ENCODE measurements at regions not wholly inside any gene's neighbourhood (a gene's known extent, or its start where the extent isn't known, plus 50 kb on each side); places are given as distances from the start of the nearest gene placed in this dataset.

DNA sequence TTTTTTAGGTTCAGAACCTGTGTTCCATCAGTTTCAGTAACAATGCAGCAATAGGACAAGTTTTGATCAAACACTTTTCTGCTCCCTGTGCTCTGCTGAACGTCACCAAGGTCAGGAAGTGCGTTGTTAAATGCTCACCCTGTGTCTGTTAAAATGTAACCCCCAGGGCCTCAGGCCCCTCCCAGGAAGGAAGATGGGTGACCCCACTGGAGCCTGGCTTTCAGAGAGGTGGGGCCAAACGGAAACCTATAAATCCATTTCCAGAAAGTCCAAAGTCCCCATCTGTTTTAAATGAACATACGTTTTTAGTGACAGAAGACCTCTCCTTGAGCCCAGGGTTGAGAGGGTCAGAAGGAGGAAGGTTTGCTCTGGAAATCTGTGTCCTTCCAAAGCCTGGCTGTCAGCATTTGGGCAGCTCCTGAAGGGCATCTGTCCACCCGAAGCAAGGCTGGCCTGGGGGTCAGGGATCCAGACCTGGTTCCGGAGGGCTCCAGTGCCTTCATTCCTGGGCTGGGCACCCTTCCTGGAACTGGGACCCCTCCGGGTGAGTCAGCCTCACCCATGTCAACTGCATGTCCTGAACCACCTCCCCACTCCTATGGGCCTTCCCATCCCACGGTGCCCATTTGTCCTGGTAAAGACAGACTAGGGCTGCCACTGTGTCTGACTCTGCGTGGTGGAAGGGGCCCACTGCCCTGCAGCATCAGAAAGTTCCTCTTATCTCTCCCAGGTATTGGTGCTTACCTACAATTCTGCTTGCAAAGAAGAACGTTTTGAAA lies 117.4 kb upstream of the COPS8 start (continued):
- TF ChIP-seq ZFP91 (CRISPR knock-in tag; IDR thresholded peaks at IDR 0.05; ENCODE audit: borderline replicate concordance) (peak; percentile 47; the same call in 1 of the 2 replicates), KDM4B (CRISPR knock-in tag; IDR thresholded peaks at IDR 0.05) (no peak), ZNF343 (CRISPR knock-in tag; IDR thresholded peaks at IDR 0.05) (peak; percentile 86; the same call in 1 of the 2 replicates), ETV5 (CRISPR knock-in tag; IDR thresholded peaks at IDR 0.05; ENCODE audit: borderline replicate concordance) (peak; percentile 91; the same call in 1 of the 2 replicates), KDM2A (CRISPR knock-in tag; IDR thresholded peaks at IDR 0.05; ENCODE audit: borderline replicate concordance, low read depth) (no peak; the same call in 1 of the 2 replicates), NR2F2 (IDR thresholded peaks at IDR 0.05; ENCODE audit: borderline replicate concordance, low read depth) (peak; percentile 63; the same call in 1 of the 2 replicates), FOXP1 (IDR thresholded peaks at IDR 0.05) (no peak), FOXP1 (CRISPR knock-in tag; IDR thresholded peaks at IDR 0.05) (no peak), ZNF33B (CRISPR knock-in tag; IDR thresholded peaks at IDR 0.05) (no peak; the same call in 1 of the 2 replicates), ZNF124 (CRISPR knock-in tag; IDR thresholded peaks at IDR 0.05) (no peak), ZNF687 (CRISPR knock-in tag; IDR thresholded peaks at IDR 0.05) (peak; percentile 78), CENPX (CRISPR knock-in tag; IDR thresholded peaks at IDR 0.05) (no peak), TEAD2 (CRISPR knock-in tag; IDR thresholded peaks at IDR 0.05) (no peak), KLF13 (CRISPR knock-in tag; IDR thresholded peaks at IDR 0.05) (no peak)
- TF ChIP-seq, protein P1, sequence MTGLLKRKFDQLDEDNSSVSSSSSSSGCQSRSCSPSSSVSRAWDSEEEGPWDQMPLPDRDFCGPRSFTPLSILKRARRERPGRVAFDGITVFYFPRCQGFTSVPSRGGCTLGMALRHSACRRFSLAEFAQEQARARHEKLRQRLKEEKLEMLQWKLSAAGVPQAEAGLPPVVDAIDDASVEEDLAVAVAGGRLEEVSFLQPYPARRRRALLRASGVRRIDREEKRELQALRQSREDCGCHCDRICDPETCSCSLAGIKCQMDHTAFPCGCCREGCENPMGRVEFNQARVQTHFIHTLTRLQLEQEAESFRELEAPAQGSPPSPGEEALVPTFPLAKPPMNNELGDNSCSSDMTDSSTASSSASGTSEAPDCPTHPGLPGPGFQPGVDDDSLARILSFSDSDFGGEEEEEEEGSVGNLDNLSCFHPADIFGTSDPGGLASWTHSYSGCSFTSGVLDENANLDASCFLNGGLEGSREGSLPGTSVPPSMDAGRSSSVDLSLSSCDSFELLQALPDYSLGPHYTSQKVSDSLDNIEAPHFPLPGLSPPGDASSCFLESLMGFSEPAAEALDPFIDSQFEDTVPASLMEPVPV (CRISPR knock-in tag; IDR thresholded peaks at IDR 0.05): 0 out of 2 replicates have a peak, but pooled peaks have one; percentile 50
- TF ChIP-seq, protein P2, sequence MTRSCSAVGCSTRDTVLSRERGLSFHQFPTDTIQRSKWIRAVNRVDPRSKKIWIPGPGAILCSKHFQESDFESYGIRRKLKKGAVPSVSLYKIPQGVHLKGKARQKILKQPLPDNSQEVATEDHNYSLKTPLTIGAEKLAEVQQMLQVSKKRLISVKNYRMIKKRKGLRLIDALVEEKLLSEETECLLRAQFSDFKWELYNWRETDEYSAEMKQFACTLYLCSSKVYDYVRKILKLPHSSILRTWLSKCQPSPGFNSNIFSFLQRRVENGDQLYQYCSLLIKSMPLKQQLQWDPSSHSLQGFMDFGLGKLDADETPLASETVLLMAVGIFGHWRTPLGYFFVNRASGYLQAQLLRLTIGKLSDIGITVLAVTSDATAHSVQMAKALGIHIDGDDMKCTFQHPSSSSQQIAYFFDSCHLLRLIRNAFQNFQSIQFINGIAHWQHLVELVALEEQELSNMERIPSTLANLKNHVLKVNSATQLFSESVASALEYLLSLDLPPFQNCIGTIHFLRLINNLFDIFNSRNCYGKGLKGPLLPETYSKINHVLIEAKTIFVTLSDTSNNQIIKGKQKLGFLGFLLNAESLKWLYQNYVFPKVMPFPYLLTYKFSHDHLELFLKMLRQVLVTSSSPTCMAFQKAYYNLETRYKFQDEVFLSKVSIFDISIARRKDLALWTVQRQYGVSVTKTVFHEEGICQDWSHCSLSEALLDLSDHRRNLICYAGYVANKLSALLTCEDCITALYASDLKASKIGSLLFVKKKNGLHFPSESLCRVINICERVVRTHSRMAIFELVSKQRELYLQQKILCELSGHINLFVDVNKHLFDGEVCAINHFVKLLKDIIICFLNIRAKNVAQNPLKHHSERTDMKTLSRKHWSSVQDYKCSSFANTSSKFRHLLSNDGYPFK (CRISPR knock-in tag; IDR thresholded peaks at IDR 0.05; ENCODE audit: borderline replicate concordance): peak; percentile 50; the same call in 1 of the 2 replicates

All from HepG2 (cell line).